NCI-H524 (cell line): ENCODE measurements at regions not wholly inside any gene's neighbourhood (a gene's known extent, or its start where the extent isn't known, plus 50 kb on each side); places are given as distances from the start of the nearest gene placed in this dataset.

Experiments
- DNase-seq, 2 experiments: peaks; one replicate each; lab custom pipeline; 2025; lab: John Stamatoyannopoulos, UW

DNA sequence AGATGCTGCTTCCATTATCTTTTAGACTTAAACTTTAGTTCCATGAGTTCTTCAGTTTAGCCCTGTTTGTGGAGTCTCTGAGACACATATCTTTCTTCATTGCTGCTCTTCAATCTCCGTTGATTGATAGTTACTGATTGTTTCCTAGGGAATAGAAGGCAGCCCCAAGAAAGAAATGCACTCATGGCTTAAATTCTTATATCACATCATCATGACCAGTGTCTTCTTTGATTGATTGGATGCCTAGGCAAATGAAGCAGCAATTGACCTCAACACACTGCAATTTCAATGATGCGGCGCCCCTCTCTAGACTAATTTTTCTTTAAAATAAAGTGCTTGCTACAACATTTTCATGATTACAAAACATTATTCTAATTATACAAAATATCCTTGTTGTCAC is 576.5 kb upstream of the VSTM2A start:
- no peak for DNase-seq

DNA sequence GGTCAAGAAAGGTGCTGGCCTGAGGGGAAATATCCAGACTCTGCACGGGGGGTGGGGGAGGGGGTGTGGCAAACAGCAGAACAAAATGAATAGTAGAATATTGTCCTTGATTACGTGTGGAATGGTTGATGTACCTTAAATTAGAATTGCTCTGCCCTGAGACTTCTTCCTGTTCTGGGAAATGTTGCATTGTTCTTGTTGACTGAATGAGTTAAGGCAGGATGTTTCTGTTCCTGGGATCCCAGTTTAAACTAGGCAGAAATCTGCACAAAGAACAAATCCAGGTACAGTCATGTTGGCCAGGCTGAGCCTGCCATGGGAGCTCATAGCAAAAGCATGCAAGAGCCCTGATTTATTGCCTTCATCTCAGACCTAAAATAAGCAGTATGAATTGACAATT is 558.7 kb upstream of the VSTM2A start:
- DNase-seq: no peak

DNA sequence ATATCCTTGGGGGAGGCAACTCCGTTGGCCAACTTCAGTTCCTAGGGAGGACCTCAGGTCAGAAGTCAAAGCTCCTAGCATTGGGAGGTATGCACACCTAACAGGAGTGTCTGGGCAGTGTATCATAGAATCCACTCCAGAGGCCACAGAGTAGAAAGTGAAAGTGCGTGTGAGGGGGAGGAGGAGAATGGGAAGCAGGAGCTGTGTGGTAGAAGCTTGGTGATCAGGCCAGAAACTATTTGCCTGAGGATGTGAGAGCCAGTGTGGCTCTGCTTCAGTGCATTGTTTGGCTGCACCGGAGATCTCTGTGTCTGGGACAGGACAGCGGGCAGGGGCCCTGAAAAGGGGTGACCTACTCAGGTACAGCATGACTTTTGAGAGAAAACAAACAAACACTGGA is 557.4 kb upstream of the VSTM2A start:
- DNase-seq: no peak

DNA sequence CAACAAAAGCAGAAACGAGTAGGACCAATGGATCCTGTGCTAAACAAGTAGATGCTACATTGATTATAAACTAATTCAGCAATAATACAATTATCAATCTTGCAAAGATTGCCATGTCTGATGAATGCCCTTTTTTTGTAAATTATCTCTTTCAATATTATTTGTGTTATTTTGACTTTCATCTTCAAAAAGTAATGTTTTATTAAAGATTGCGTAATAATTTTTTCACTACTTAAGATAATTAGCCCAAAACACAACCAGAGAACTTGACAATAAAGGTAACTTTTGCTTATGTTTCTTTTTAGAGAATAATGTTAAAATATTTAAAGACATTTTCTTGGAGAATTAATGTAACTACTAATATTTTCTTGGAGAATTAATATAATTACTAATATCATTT is 553.8 kb upstream of the VSTM2A start:
- no peak for DNase-seq

DNA sequence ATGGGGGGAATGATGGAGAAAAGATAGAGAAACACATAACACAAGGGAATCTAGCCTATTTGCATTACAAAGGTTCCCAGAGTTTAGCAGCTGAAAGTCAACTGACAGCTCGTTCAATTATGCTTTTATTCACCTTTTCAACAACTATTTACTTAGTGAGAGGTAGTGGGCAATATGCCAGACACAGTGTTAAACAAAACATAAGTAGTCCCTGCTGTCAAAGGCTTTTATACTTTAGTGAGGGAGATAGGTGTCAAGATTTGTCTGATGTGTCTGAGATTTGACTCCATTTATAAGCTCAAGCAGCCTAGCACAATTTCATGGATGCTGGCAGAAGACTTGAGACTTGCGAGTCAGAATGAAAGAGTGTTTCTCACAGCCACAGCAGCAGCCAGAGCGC is 549.0 kb upstream of the VSTM2A start:
- peak in 1 of 2 experiments; percentile 3 for DNase-seq

DNA sequence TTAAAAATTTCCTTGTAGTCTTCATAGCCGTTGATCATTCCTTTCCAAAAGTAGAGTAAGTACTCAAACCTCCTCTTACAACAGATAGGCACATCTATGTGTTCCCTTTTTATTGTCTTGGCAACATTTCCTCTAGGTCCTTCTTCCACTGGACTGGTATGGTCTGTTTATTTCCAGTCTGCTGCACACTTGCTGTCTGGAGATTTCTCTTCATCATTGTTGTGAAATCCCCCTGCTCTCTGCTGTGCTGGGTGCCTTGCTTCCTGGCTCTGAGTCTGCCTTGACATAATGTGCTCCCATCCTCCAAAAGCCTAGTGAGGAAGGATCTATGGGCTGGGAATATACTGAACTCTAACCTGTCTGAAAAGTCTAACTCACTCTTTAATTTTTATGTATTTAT is 545.3 kb upstream of the VSTM2A start:
- no peak for DNase-seq

DNA sequence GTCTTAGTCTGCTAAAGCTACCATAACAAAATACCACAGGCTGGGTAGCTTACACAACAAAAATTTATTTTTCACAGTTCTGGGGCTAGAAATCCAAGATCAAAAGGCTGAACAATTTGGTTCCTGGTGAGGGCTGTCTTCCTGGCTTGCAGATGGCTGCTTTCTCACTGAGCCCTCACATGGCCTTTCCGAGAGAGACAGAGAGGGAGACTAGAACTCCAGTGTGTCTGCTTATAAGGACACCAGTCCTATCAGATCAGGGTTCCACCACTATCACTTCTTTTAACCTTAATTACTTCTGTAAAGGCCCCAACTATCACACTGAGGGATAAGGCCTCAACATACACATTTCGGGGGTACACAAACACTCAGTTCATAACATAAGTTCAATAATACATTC is 527.4 kb upstream of the VSTM2A start:
- no peak for DNase-seq

DNA sequence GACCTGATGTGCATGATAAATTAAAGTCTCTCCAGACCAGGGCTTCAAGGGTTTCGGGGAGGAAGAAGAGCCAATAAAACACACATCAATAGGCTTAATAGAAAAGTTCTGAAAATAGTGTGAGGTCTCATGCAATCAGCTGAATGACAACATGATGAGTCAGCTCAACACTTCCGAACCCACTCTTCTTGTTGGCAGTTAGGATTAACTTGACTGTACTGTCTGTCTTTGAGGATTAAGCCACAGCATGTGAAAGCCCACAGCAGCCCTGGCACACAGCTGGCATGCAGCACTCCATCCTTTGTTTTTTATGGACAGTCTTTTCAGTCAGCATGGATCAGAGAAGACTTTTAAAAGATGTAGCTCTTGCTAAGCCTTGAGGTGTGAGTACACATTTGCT is 526.9 kb upstream of the VSTM2A start:
- DNase-seq: peak; percentile 15 to 78

DNA sequence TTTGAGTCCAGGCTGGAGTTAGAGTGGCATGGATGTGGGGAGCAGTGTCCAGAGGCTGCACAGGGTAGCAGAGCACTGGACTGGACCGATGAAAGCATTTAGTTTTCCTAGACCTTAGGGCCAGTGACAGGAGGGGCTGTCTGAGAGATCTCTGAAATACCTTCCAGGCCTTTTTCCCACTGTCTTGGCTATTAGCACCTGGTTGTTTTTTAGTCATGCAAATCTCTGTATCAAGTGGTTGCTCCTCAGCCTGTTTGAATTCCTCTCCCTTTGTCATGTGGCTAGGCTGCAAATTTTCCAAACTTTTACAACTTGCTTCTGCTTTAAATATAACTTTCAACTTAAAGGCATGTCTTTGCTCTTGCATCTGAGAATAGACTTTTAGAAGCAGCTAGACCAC is 504.3 kb upstream of the VSTM2A start:
- DNase-seq: no peak

DNA sequence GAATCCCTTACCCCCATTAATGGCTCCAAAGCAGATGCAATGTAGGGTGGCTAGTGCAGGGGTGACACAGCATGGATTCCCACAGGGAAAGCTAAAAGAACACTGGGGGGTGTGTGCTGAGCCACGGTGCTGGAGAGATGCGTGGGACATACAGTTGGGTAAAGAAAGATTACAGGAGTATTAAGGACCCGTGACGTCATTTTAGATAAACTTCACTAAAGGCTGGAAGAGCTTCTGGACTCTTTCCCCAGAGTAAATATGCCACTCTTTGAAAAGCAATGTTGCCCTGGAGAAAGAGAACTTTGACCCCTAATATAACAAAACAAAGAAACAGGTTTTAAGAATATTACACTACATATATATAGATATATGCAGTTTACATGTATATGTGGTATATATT is 481.5 kb upstream of the VSTM2A start:
- DNase-seq: no peak

DNA sequence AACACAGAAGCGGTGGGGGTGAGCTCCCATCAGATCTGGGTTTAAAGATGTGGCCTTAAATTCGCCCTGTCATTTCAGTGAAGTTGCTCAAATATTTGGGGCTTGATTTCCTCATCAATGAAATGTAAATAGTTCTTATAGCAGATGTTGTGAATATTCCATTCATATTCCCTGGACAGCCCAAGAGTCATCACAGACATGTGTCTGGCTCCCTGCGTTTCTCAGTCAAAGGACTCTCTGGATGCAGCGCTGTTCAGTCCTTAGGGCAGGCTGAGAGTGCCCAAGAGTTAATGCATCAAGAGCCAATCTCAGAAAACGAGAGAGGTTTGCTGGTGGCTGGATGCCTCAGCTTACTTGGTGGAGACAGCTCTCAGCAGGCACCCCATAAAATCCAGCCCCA is 475.5 kb upstream of the VSTM2A start:
- no peak for DNase-seq

DNA sequence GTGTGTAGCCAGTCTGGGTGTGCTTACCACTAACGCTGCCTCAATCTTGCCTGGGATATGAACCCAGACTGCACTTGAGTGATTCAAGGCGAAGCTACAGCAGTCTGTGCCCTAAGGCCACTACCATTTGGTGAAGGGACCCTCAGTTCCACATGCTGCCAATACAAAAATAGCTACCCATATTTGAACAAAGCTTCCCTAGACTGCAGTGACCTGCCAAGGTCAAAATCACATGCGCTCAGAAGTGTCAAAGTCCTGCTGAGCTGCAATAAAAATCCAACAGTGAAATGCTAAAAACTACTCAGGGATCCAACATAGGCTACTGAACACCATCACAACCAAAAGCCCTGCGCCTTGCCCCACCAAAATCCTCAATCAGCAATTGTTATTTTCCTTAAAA is 472.3 kb upstream of the VSTM2A start:
- no peak for DNase-seq

DNA sequence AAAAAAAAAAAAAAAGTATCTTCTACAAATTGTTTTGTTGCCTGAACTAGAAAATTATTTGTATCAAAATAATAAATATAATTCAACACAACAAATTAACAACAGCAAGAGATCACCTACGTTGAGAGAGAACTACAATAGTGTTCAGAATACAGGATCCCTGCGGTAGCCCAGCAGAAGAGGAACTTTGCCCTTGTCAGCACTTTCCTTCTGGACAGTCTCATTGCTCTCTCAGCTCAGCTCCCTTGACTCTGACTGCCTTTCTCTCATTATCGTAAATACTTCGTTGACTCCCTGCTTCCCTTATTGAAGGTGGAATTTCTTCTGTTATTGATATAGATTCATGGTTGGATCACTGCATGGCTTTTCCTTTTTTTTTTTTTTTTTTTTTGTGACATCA is 469.5 kb upstream of the VSTM2A start:
- no peak for DNase-seq

DNA sequence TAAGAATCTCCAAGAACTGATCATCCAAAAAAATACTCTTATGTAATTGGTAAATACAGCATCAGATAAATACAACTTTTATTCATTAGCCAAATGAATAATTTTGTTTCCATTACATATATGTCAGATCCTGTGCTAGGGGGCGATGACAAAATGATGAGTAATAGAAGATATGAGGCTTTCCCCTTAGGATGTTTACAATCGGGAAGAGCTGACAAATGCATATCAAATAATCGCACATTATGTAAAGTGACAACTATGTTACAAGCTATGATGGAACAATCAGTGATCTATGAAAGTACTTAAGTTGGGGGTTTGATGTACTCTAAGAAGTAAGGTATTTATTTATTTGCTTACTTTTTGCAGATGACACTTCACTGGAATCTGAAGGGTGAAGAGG is 465.6 kb upstream of the VSTM2A start:
- DNase-seq: no peak

DNA sequence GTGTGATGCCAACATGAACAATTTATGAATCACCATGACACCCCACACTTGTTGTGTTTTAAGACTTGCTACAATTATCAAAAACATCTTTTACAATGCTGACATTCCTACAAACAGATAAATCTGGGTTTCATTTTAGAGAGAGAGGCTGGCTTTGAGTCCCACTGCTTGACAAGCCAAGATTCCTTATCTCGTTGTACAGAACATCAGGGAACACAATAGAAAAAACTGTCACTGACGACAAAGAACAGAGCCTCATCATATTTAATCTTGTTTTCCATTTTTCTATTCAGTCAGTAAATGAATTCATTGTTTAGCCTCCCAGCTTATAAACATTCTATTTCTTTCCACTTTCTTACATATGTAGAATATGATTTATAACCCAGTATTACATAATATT is 461.6 kb upstream of the VSTM2A start:
- DNase-seq: no peak

DNA sequence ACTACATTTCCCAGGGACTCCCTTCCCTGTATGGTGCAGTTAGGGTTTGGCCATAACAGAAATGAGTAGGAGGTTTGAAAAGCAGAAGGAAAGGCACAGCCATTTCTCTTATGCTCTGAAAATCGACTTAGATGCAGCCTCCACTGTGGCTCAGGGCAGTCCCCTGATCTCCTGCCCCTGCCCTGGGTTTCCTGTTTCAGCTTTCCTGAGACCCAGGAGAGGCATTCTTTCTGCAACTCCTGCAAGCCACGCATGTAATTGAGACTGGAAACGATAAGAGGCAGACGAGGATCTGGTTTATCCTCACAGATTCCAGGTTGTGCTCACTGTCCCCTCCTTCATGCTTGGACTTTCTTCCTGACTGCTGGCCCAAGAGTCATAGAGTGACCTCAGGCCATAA is 461.2 kb upstream of the VSTM2A start:
- no peak for DNase-seq

DNA sequence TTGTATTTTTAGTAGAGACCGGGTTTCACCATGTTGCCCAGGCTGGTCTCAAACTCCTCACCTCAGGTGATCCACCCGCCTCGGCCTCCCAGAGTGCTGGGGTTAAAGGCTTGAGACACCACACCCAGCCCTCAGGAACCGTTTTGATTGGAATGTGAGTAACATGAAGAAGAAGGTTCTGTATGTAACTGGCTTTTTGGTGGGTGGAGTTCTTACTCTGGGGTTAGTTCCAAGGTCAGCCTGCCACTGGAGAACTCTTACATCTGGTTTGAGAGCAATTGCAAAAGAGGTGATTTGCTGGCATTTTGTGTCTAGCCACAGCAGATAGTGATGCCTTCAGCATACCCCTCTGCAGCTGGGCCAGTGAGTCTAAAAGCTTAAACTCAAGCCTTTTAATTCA is 457.8 kb upstream of the VSTM2A start:
- DNase-seq: no peak

DNA sequence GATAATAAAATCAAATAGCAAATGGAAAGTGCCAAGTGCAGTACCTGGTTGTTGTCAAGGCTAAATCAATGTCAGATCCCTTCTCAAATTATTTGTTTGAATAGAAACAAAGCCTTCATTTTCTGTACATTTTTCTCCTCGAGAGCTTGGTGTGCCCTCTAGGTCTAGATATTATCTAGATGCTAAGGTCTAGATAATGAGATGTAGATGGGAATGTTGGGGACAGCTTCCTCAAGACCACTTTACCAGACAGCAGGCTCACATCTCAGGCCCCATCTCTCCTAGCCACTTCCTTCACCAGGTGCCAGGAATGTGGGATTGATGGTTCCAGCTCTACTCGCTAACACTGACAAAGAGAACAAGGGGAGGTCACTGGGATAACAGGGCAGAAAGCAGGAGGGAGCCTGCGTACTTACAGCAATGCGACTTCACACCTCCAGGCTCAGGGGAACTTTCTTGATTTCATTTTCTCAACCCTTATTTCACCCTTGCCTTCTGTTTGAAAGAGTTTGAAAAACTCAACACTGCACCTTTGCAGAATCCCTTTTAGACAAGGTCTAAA is 451.4 kb upstream of the VSTM2A start:
- no peak for DNase-seq

DNA sequence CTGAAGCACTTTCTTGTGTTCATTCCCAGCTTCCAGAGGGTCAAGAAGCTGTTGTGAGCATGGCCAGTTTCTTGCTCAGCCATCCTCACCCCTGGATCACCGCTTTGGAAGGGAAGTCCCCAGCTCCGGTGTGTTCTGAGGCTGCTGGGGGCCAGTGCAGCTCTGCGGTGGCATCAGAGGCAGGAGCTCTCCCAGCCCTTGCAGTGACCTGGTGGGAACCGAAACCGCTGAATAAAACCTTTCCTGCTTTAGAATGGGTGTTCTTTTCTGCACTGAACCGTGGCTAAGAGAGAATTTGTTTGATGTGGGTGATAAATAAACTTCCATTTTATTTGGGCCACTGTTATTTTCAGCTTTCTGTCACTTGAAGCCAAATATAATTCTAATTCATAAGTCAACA is 450.9 kb upstream of the VSTM2A start:
- no peak for DNase-seq

DNA sequence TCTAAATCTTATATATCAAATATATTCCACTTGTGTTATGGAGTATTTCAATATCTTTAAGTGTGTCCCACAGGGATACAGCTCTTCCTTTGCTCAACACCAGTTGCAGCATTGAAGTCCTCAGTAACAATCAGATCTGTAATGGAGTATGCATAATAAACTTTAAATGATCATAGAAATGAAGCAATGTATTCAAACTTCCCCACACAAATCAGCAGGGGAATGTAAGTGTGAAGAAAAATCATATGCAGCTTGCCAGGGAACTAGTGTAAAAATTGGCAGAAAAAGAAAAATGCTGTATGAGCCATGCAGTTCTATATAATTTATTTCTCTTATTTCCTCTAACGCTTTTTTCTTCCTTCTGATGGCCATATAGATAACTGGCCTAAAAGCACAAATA is 444.3 kb upstream of the VSTM2A start:
- no peak for DNase-seq

DNA sequence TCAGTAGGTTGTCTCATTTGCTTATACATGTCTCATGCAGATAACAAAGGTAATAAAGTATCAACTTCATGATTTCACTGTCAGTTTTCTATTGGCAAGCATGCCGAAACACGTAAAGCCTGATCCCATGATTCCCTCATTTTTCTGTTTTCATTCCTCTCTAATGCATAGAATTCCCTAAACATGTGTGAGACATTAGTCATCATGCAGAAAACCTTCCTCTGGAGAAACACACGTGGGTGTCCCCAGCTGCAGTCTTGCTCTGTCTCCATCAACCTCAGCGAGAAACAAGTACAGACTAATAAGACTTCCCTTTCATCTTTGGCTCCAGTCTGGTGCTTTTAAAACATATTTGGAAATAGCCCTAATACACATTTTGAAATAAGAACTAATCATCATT is 432.7 kb upstream of the VSTM2A start:
- DNase-seq: no peak

DNA sequence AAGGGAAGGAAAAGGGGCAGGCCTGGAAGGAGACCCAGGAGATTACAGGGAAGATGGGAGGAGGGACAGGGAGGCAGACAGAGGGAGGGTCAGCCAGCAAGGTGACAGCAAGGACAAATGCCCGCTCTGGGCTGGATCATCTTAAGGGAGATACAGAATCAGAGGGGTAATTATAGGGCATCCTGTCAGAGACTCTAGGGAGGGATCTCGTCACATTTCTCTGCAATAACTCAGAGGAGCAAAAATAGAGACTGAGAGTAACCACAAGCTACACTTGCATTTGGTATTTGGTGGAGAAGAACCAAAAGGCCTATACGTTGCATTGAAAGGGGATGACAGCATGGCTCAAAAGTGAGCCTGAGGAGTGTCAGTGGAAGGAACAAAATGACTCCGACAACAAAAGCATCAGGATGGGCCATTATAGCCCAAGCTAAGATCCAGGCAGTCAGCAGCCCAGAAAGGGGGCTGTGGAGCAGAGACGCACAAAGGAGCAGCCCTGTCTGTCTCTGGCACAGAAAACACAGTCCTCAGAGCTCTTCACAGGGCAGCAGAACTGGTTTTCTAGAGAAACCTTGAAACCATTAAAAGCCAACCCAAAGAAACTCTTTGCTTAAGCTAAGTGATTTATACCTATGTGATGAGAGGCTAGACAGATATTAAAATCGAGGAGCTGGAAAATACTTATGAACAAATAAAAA is 430.2 kb upstream of the VSTM2A start:
- no peak for DNase-seq

DNA sequence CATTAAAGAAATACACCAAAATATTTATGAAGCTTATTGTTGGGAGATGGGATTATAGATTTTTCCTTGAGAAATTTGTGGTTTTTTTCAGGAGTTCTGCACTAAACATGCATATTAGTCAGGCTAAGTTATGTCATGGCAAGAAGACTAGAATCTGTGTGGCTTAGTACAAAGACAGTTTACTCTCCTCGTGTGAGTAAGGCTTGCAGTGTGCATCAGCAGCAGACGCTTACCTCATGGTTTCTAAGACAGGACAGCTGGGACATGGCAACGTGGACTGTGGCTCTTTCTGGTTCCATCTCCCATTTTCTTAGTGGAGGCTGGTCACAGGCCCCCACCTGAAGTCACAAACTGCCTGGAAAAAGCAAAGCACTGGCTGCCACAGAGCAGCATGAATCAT is 429.6 kb upstream of the VSTM2A start:
- DNase-seq: no peak

DNA sequence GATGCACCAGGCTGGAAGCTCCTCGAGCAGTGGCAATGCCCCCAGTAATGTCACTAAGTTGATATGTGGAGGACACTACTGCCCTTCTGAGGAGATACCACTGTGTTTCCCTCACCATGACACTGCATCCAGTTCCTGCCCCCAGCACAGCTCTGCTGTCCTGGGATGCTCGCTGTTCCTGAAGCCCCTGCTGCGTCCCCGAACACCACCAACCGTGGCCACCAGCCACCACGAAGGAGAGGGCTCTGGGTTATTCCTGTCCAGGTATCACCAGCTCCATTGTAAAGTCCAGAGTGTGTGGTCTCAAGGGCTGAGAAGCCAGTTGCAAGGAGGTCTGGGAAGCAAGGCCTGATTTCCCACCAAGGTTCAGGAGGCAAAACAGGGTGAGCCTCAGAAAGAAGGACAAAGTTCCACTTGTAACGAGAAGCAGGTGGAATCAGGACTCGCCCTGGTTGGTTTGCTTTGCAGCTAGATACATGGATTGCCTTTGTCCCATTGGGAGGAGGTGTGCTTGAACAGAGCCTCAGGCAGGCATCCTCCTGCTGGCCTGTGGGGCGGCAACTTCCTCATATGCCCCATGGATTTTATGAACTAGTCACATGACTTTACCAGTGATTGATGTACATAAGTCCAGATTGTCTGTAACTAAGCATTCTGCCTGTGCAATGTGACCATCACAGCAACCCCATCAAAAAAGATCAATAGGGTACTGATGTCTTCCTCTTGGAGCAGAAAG is 427.0 kb upstream of the VSTM2A start:
- DNase-seq: no peak
